Hepatocyte (in vitro differentiated cells): ENCODE measurements at regions not wholly inside any gene's neighbourhood (a gene's known extent, or its start where the extent isn't known, plus 50 kb on each side); places are given as distances from the start of the nearest gene placed in this dataset.

Experiments used
- CTCF ChIP-seq: fragments of 200-600 bp; sonication (generic); IDR thresholded peaks from 2 replicates; pipeline ENCODE4 v1.5.1; 2016; ENCODE audit warnings: antibody characterized with exemption, mild to moderate bottlenecking; ENCODE audit not compliant: poor library complexity
- EZH2 ChIP-seq: fragments of 200-600 bp; sonication (generic); IDR thresholded peaks from 2 replicates; pipeline ENCODE4 v1.6.1; 2016; ENCODE audit warnings: antibody characterized with exemption, mild to moderate bottlenecking, borderline replicate concordance
- EZH2phosphoT487 ChIP-seq: fragments of 200-600 bp; sonication (generic); IDR thresholded peaks from one replicate; pipeline ENCODE4 v1.6.1; 2018; ENCODE audit warnings: antibody characterized with exemption, mild to moderate bottlenecking, low read depth, moderate library complexity; ENCODE audit not compliant: unreplicated experiment, severe bottlenecking

- no peak for TF ChIP-seq CTCF
- TF ChIP-seq EZH2 = no peak
- TF ChIP-seq EZH2phosphoT487 = no peak
Measured at GRCh38 chr12:97960225-97960624, 497.6 kb downstream of the RMST start.
